ENCODE measurements at regions not wholly inside any gene's neighbourhood (a gene's known extent, or its start where the extent isn't known, plus 50 kb on each side); places are given as distances from the start of the nearest gene placed in this dataset.

DNA sequence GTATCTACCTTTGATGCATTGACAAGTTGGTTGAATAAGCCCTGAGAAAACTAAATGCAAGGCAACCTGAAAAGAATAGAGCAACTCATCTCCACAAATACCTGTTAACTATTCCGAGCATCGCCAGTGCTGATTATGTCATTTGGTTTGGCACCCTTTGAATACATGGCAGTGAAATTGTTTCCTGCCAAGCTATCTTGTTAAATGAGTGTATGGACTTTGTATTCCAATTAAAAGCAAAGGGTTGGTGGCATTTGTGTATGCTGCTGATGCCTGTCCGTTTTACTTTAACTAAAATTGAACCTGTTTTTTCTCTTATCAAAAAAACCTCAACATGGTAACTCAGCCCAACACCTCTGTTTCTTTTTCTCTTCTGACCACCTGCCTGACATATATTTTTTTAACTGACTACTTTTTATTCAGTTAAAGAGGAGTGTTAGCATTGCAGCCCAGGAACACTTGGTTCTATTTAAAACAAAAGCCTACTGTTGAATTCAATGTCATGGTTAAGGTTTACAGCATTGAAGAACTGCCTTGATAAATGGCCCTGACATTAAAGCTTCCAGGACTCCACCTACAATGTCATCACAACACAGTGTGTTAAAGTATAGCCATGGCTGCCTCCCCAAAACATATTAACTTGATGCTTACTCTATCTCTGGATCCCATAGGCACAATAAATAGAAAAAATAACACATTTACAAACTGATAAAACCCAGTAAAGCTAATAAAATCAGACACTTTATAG, 838.3 kb upstream of the NOVA1 start:
- CTCF ChIA-PET: no interaction called here
- no peak for DNase-seq (ENCODE audit: extremely low spot score)
- TF ChIP-seq HDGF (IDR thresholded peaks at IDR 0.05; ENCODE audit: borderline replicate concordance) (no peak), L3MBTL2 (conservative IDR thresholded peaks at IDR 0.05) (no peak), CTBP1 (IDR thresholded peaks at IDR 0.05; ENCODE audit: borderline replicate concordance) (no peak), TARDBP (IDR thresholded peaks at IDR 0.05) (no peak), BHLHE40 (IDR thresholded peaks at IDR 0.05; ENCODE audit: borderline replicate concordance) (no peak), FOXM1 (IDR thresholded peaks at IDR 0.05; ENCODE audit: borderline replicate concordance) (no peak), FOXK2 (IDR thresholded peaks at IDR 0.05) (no peak), SUZ12 (IDR thresholded peaks at IDR 0.05) (no peak), LEF1 (IDR thresholded peaks at IDR 0.05; ENCODE audit: borderline replicate concordance) (no peak), ELF4 (IDR thresholded peaks at IDR 0.05) (no peak), FOXA1 (IDR thresholded peaks at IDR 0.05) (no peak), SP1 (IDR thresholded peaks at IDR 0.05) (no peak), ZNF384 (IDR thresholded peaks at IDR 0.05) (no peak), NFRKB (IDR thresholded peaks at IDR 0.05) (no peak), ARNT (IDR thresholded peaks at IDR 0.05) (no peak)
- TF ChIP-seq, protein P1, sequence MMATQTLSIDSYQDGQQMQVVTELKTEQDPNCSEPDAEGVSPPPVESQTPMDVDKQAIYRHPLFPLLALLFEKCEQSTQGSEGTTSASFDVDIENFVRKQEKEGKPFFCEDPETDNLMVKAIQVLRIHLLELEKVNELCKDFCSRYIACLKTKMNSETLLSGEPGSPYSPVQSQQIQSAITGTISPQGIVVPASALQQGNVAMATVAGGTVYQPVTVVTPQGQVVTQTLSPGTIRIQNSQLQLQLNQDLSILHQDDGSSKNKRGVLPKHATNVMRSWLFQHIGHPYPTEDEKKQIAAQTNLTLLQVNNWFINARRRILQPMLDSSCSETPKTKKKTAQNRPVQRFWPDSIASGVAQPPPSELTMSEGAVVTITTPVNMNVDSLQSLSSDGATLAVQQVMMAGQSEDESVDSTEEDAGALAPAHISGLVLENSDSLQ (IDR thresholded peaks at IDR 0.05): no peak
- POLR2A ChIA-PET: no interaction called here

DNA sequence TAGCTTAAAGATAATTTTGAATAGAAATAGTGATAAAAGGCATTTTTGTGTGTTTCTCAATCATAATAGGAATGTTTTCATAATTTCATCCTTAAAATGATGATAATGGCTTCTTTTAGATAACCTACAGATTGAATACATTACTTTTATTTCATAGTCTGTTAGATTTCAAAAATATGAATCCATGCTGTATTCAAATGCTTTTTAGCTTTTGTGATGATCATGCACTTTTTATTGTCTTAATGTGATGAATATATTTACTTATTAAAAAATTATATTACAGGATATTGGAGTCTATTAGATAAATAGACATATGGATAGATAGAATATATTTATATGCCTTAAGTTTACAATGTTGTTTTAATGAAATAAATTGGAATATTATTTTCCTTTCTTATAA, 886.8 kb upstream of the NOVA1 start:
- POLR2A ChIA-PET: no interaction called here
- TF ChIP-seq LEF1 (IDR thresholded peaks at IDR 0.05; ENCODE audit: borderline replicate concordance) (no peak), SUZ12 (IDR thresholded peaks at IDR 0.05) (no peak), FOXK2 (IDR thresholded peaks at IDR 0.05) (no peak), BHLHE40 (IDR thresholded peaks at IDR 0.05; ENCODE audit: borderline replicate concordance) (no peak), ELF4 (IDR thresholded peaks at IDR 0.05) (no peak), ARNT (IDR thresholded peaks at IDR 0.05) (no peak), NFRKB (IDR thresholded peaks at IDR 0.05) (no peak), TARDBP (IDR thresholded peaks at IDR 0.05) (no peak), FOXM1 (IDR thresholded peaks at IDR 0.05; ENCODE audit: borderline replicate concordance) (no peak)
- TF ChIP-seq, protein P1 (IDR thresholded peaks at IDR 0.05): no peak
- DNase-seq (ENCODE audit: extremely low spot score): no peak
- CTCF ChIA-PET: no interaction called here

DNA sequence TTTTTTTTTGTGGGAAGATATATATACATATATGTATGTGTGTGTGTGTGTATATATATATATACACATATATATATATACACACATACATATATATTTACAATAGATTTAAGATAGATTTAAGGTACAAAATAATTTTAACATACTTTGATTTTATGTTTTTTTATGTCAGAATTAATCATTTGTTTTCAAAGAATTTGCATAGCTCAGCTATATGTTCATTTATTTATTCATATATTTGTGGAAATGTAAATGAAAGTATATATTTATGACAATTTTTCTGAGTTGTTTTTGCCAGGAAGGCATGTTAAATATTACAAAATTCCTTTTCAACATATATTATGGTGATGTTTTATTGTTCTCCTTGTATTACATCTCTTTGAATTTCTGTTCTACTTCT, 887.4 kb upstream of the NOVA1 start:
- POLR2A ChIA-PET: no interaction called here
- TF ChIP-seq SP1 (IDR thresholded peaks at IDR 0.05): no peak
- no peak for TF ChIP-seq CTBP1 (IDR thresholded peaks at IDR 0.05; ENCODE audit: borderline replicate concordance)
- TF ChIP-seq FOXM1 (IDR thresholded peaks at IDR 0.05; ENCODE audit: borderline replicate concordance): no peak
- TF ChIP-seq SUZ12 (IDR thresholded peaks at IDR 0.05): no peak
- no peak for TF ChIP-seq NFRKB (IDR thresholded peaks at IDR 0.05)
- TF ChIP-seq BHLHE40 (IDR thresholded peaks at IDR 0.05; ENCODE audit: borderline replicate concordance): no peak
- TF ChIP-seq FOXA1 (IDR thresholded peaks at IDR 0.05): no peak
- no peak for TF ChIP-seq HDGF (IDR thresholded peaks at IDR 0.05; ENCODE audit: borderline replicate concordance)
- TF ChIP-seq ZNF384 (IDR thresholded peaks at IDR 0.05): no peak
- no peak for TF ChIP-seq ARNT (IDR thresholded peaks at IDR 0.05)
- TF ChIP-seq, protein P1 (IDR thresholded peaks at IDR 0.05): no peak
- TF ChIP-seq L3MBTL2 (conservative IDR thresholded peaks at IDR 0.05): no peak
- no peak for DNase-seq (ENCODE audit: extremely low spot score)
- CTCF ChIA-PET: no interaction called here

- CTCF ChIA-PET: no interaction called here
- POLR2A ChIA-PET: no interaction called here
- no peak for TF ChIP-seq HDGF (IDR thresholded peaks at IDR 0.05; ENCODE audit: borderline replicate concordance)
- no peak for DNase-seq (ENCODE audit: extremely low spot score)
Observed at GRCh38 chr14:27506272-27506671, 908.4 kb upstream of the NOVA1 start.

- no peak for TF ChIP-seq LEF1 (IDR thresholded peaks at IDR 0.05; ENCODE audit: borderline replicate concordance)
- TF ChIP-seq SP1 (IDR thresholded peaks at IDR 0.05): no peak
- TF ChIP-seq, protein P1 (IDR thresholded peaks at IDR 0.05): no peak
- TF ChIP-seq ZNF384 (IDR thresholded peaks at IDR 0.05): no peak
- no peak for TF ChIP-seq CTBP1 (IDR thresholded peaks at IDR 0.05; ENCODE audit: borderline replicate concordance)
- TF ChIP-seq L3MBTL2 (conservative IDR thresholded peaks at IDR 0.05): no peak
- TF ChIP-seq HDGF (IDR thresholded peaks at IDR 0.05; ENCODE audit: borderline replicate concordance): no peak
- TF ChIP-seq FOXM1 (IDR thresholded peaks at IDR 0.05; ENCODE audit: borderline replicate concordance): no peak
- no peak for TF ChIP-seq FOXA1 (IDR thresholded peaks at IDR 0.05)
- TF ChIP-seq ARNT (IDR thresholded peaks at IDR 0.05): no peak
- no peak for TF ChIP-seq TARDBP (IDR thresholded peaks at IDR 0.05)
- TF ChIP-seq FOXK2 (IDR thresholded peaks at IDR 0.05): no peak
- no peak for TF ChIP-seq NFRKB (IDR thresholded peaks at IDR 0.05)
- TF ChIP-seq ELF4 (IDR thresholded peaks at IDR 0.05): no peak
- TF ChIP-seq BHLHE40 (IDR thresholded peaks at IDR 0.05; ENCODE audit: borderline replicate concordance): no peak
- POLR2A ChIA-PET: no interaction called here
- CTCF ChIA-PET: no interaction called here
- peak; percentile 50 for DNase-seq (ENCODE audit: extremely low spot score)
Observed at GRCh38 chr14:27528328-27528727, 930.5 kb upstream of the NOVA1 start.

DNA sequence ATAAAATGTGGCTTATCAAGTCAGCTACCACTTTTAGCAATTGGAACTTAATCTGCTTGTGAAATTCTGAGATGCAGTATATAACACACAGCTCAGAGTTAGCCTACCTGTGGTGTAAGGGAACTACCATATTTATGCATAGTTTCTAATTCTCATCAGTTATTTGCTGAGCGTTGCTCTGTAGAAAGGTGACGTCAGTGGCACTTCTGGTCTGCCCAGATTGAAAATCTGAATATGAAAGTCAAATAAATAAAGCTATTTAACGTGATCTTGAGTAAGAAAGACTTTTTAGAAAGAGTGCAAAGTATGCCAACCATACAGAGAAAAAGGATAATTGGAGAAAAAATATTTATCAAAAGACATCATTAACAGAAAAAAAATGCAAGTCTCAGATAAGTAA, 938.9 kb upstream of the NOVA1 start:
- DNase-seq (ENCODE audit: extremely low spot score): no peak
- CTCF ChIA-PET: no interaction called here
- TF ChIP-seq FOXM1 (IDR thresholded peaks at IDR 0.05; ENCODE audit: borderline replicate concordance): no peak
- POLR2A ChIA-PET: no interaction called here

All from HEK293T (cell line).